Hepatocyte (in vitro differentiated cells): ENCODE measurements at regions not wholly inside any gene's neighbourhood (a gene's known extent, or its start where the extent isn't known, plus 50 kb on each side); places are given as distances from the start of the nearest gene placed in this dataset.

Experiments used
- EZH2 ChIP-seq: fragments of 200-600 bp; sonication (generic); IDR thresholded peaks from 2 replicates; pipeline ENCODE4 v1.6.1; 2016; ENCODE audit warnings: antibody characterized with exemption, mild to moderate bottlenecking, borderline replicate concordance
- TF ChIP-seq, protein P1 (sequence below): fragments of 200-600 bp; sonication (generic); IDR thresholded peaks from 2 replicates; pipeline ENCODE4 v1.5.1; 2016; ENCODE audit warnings: antibody characterized with exemption, mild to moderate bottlenecking; ENCODE audit not compliant: poor library complexity

- no peak for TF ChIP-seq EZH2
- TF ChIP-seq, protein P1, sequence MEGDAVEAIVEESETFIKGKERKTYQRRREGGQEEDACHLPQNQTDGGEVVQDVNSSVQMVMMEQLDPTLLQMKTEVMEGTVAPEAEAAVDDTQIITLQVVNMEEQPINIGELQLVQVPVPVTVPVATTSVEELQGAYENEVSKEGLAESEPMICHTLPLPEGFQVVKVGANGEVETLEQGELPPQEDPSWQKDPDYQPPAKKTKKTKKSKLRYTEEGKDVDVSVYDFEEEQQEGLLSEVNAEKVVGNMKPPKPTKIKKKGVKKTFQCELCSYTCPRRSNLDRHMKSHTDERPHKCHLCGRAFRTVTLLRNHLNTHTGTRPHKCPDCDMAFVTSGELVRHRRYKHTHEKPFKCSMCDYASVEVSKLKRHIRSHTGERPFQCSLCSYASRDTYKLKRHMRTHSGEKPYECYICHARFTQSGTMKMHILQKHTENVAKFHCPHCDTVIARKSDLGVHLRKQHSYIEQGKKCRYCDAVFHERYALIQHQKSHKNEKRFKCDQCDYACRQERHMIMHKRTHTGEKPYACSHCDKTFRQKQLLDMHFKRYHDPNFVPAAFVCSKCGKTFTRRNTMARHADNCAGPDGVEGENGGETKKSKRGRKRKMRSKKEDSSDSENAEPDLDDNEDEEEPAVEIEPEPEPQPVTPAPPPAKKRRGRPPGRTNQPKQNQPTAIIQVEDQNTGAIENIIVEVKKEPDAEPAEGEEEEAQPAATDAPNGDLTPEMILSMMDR: no peak
Measured at GRCh38 chr2:383178-383577, 95.3 kb upstream of the ALKAL2 start.
